Left cardiac atrium (tissue), 4 donors: ENCODE measurements at regions not wholly inside any gene's neighbourhood (a gene's known extent, or its start where the extent isn't known, plus 50 kb on each side); places are given as distances from the start of the nearest gene placed in this dataset.
A peak's percentile ranks its signal among the peaks of the same experiment; 100 is the strongest.

Source experiments
- ATAC-seq, 2 donors: fragments of 200-7000 bp; cut with Tn5 transposase; one replicate each; pipeline ENCODE4 v1.9.1; 2020; ENCODE audit warnings: mild to moderate bottlenecking in 2 of 2, moderate library complexity in 2 of 2
- DNase-seq: peaks from one replicate; pipeline ENCODE4 v3.0.0-alpha.2; 2020
- intact Hi-C, 2 donors: fragments of 100-400 bp; cut with DNase I; formaldehyde crosslinking; loops; one replicate each; pipeline versions ENCODE4 v1.14.1 to v1.15.1; 2022 to 2023
- donor health status: DM: no; HTN: yes; CAD: no.
- donor health status: DM: no; HTN: yes; CAD: no; lungs with severe emphysema.
- donor health status: DM: yes; HTN: yes; CAD: no.
- donor health status: Dilated cardiomyopathy.

- intact Hi-C loops: no loop called here
- no peak for ATAC-seq
- DNase-seq: no peak
Measured at GRCh38 chr15:61685971-61686370, 374.3 kb downstream of the VPS13C start.

DNA sequence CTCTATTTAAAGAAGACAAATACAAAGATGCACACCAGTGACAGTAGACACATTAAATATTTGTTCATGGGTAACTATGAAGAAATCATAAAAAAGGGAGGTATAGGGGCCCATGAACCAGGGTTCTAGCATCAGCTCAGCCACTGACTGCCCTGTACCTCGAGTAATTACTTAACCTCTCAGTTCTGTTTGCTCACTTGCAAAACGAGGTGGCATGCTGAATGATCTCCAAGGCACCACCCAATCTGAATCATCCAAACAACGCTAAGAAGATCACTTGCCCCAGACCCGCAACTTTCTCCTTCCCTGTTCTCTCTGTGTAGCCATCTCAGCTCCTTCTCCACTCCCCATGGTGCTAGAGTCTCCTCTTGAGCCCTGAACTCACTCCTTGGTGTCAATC, 374.7 kb downstream of the VPS13C start:
- DNase-seq: no peak
- intact Hi-C loops: no loop called here
- ATAC-seq: no peak

- ATAC-seq: no peak
- intact Hi-C loops: no loop called here
Measured at GRCh38 chr15:61684749-61685467, 375.3 kb downstream of the VPS13C start.

GRCh38 chr15:61682891-61683735, 377.1 kb downstream of the VPS13C start:
- intact Hi-C loops: no loop called here
- no peak for DNase-seq
- ATAC-seq: no peak

More at GRCh38 chr15:61684749-61685467, 375.3 kb downstream of the VPS13C start:
- no peak for DNase-seq

GRCh38 chr15:61681676-61682075, 378.6 kb downstream of the VPS13C start:
- intact Hi-C loops: no loop called here
- ATAC-seq (no peak), DNase-seq (no peak)

DNA sequence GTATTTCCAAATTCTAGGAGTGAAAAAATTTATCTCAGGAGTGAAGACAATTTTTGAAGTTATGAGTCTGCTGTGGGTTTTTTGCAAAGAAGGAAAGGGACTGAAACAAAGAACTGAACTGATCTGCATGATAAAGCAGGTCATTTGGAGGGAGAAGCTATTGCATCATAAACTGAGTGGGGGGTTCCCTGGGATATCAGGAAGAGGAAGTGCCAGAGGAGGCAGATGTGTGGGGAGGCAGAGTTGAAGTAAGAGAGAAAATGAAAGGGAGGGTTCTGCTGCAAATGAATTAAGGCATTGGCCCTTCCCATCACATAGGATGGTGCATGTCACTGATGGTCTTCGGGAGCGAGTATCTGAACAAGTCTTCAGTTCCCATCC, 379.2 kb downstream of the VPS13C start:
- no peak for ATAC-seq
- intact Hi-C loops: no loop called here
- DNase-seq: no peak

DNA sequence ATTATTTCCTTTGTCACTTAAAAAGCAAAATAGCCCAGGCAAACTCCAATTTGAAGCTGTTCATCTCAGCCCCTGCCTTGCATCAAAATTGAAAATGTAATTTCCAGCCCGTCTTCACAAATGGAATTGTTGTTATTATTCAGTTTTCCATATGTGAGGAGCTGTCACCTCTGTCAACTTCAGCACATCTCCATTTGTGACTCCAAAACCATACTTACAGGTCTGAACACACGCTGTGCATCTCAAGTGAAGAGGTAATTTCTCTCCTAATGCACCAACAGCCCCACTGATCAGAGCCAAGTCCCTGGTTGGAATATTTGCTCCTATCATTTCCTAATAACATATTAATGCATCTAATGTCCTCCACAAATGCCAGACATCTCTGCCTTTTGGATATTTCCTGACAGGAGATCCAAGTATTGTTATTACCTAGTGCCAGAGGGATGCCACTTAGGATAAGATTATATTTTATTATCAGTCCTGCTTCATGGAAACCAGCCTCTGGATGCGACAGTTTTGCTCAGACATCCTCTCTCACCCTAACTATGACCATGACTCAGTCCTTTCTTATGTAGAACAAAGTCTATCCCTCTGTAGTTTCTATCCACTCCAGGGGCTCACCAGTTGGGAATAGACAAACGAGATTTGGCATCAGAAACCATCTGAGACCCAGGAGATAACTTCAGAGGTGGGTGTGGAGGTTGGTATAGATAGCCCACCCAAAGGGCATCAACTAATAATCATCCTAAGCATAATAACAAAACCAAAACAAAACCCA, 379.8 kb downstream of the VPS13C start:
- DNase-seq (no peak), ATAC-seq (no peak)
- intact Hi-C loops: no loop called here

DNA sequence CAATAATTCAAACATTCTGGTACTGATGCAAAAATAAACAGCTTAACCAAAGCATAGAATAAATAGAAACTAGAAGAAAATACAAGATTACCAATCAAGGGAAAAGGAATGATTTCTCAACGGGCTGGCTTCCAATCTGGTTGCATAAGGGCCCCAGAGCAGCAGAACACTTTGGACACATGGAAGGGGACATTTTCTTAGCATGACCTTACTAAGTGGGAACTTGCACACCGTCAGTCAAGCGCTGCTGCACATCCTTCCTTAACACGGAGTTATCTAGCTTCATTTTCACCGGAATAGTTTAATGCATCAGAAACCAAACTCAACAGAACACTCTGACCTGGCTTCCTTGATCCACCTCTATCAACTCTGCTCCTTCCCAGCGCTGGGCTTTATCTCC, 388.5 kb downstream of the VPS13C start:
- intact Hi-C loops: no loop called here
- peak; percentile 49 to 57 for ATAC-seq
- no peak for DNase-seq

GRCh38 chr15:61668444-61668843, 391.8 kb downstream of the VPS13C start:
- peak in 1 of 2 donors; percentile 34 for ATAC-seq
- no peak for DNase-seq
- intact Hi-C loops: no loop called here

GRCh38 chr15:61661791-61662190, 398.5 kb downstream of the VPS13C start:
- DNase-seq (peak; percentile 31), ATAC-seq (peak; percentile 67)
- intact Hi-C loops: no loop called here

- intact Hi-C loops: no loop called here
Measured at GRCh38 chr15:61660579-61660978, 399.7 kb downstream of the VPS13C start.

DNA sequence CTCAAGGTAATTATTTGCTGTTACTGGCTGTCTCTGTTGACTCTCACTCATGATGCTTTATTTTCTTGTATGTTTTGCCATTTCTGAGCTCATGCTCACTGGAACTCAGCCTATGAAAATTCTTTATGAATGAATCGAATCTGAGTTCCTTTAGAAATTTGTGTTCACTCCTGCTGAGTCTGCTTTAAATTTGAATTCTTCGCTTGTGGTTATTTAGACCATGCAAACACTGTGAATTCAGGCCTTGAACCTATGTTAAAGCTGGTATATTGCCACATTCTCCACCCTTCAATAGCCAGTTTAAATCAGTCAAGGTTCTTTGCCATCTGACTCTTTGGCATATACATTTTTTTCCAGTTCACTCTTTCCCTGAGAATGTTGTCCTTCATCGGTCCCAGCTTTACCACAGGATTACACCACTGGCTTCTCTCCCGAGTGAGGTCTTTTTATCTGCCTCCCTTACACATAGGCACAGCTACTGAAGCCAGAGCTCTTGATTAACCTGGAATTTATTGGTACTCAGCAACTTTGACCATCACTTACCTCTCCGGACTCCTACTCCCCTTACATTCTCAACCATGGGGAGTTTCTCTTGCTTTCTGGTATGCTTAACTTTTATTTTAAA, 400.6 kb downstream of the VPS13C start:
- DNase-seq (no peak), ATAC-seq (peak in 1 of 2 donors; percentile 48)
- intact Hi-C loops: no loop called here

More at GRCh38 chr15:61660579-61660978, 399.7 kb downstream of the VPS13C start:
- DNase-seq: no peak
- ATAC-seq: peak in 1 of 2 donors; percentile 50

DNA sequence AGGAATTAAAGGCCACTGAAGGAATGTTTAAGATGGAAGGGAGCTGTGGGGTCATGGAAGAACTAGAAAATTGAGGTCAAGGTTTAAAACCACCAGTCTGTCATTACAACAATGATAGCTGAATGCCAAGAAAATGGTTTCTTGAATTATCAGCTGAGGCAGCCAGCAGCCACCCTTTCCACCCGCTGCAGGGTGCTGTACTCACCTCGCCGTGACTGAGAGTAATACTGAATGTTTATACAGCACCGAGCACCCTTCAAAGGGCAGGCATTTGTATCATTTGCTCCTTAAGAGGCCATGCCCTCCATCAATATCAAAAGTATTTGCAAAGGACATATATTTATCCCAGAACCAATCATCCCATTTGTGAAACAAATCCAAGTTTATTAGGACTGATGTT, 402.8 kb downstream of the VPS13C start:
- intact Hi-C loops: no loop called here
- DNase-seq (no peak), ATAC-seq (no peak)

DNA sequence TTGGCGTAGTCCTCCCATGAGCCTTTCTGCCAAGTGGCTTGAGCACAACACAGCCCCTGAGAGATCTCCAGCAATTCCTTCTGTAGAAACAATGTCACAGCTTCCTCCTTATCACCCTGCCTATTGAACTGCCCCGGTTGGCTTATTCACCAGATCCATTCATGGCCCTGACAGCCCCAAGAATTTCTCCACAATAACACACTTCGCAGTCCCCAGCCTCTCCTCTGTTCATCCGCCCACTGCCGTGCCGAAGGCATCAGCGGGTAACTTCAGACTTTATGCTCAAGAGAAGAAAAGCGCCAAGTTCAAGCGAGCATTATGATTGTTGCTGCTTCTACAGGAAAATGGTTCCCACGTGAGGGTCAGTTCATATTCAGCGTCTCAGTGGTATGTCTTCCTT, 403.9 kb downstream of the VPS13C start:
- intact Hi-C loops: no loop called here
- no peak for ATAC-seq
- DNase-seq: no peak

- ATAC-seq: peak in 1 of 2 donors; percentile 64
- intact Hi-C loops: no loop called here
- DNase-seq: no peak
Measured at GRCh38 chr15:61655881-61656280, 404.4 kb downstream of the VPS13C start.

DNA sequence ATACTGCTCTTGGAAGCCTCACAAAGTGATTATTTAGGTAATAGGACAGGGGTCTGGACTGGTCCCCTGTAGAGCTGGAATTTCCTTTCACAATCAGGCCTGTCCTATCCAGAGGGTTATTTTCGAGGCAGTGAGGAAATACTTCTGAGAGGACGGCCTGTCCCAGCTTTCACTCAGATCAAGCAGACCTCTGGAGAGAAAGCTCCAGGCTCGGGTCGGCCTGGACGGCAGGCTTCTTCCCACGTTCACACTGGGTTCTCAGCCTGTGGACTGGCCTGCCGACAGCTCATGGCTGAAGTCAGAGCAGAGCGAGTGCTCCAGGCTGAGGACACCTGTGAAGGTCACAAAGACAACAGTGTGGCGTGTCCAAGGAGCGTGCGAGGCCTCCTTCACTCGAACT, 405.3 kb downstream of the VPS13C start:
- DNase-seq (peak; percentile 59), ATAC-seq (peak in 1 of 2 donors; percentile 81)
- intact Hi-C loops: no loop called here

DNA sequence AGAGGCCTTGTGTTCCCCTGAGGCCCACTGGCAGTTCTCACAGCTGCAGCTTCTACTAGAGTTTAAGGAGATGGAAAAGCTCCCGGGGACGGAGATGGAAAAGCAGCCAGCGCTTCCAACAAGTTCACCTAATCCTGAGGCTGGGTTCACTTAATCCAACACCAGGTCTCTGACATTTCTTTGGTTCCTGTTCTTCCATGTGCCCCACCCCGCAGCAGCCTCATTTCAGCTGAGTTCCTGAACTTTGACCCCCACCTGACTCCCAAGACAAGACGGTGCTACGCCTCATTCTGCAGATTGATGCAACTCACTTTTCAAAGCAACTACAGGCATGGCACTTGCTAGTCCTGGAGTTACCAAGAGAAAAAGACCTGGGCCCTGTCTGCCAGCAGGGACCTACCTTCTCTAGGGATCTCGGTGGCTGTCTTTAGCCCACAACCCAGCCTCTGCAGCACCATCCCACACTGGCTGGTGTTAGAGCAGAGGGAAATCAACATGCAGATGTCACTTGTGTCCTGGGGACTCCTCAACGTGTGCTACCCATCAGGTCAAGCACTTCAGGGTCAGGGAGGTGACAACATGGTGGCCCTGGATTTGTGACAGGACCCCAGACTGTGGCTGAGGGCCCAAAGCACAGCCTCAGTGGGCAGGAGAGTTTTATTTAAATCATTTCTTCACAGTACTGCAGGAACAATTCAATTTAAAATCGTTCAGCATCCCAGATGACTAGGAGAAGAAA, 406.1 kb downstream of the VPS13C start:
- no peak for DNase-seq
- intact Hi-C loops: no loop called here
- ATAC-seq: no peak

DNA sequence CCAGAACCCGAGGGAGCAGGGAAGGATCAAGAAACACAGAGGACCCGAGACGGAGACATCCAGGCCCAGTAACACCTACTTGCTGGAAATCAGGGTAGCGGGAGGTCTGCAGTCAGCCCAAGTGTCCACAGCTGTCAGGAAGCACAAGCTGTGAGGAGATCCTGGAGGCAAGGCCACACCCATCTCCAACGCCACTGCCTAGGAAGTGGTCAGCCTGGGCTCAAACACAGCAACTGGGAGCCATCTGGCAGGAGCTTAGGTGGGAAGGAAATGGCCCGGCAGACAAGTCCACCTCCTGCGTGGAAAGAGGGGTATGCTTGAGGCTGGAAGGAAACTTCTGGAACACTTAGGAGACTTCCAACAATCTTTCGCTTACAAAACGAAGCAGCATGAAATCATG, 407.1 kb downstream of the VPS13C start:
- DNase-seq: peak; percentile 76
- peak; percentile 64 to 89 for ATAC-seq
- intact Hi-C loops: no loop called here

GRCh38 chr15:61651267-61651666, 409.0 kb downstream of the VPS13C start:
- ATAC-seq (no peak), DNase-seq (no peak)
- intact Hi-C loops: no loop called here
